OCI-LY7 (cell line): ENCODE measurements at regions not wholly inside any gene's neighbourhood (a gene's known extent, or its start where the extent isn't known, plus 50 kb on each side); places are given as distances from the start of the nearest gene placed in this dataset.

Experiments
- CTCF ChIP-seq: fragments of 200-600 bp; sonication (generic); conservative IDR thresholded peaks from 2 replicates; pipeline ENCODE4 v1.5.1; 2014; ENCODE audit warnings: mild to moderate bottlenecking, antibody characterized with exemption, low read length, moderate library complexity, mixed read lengths
- EZH2phosphoT487 ChIP-seq: fragments of 200-600 bp; sonication (generic); IDR thresholded peaks from 2 replicates; pipeline ENCODE4 v1.6.1; 2018; ENCODE audit warnings: low read depth, borderline replicate concordance, mild to moderate bottlenecking, mixed run types, antibody characterized with exemption, low read length, moderate library complexity, mixed read lengths

- no peak for TF ChIP-seq CTCF
- TF ChIP-seq EZH2phosphoT487 = no peak
Observed at GRCh38 chr12:58719161-58719560, 201.1 kb downstream of the LRIG3 start.
